ENCODE measurements at regions not wholly inside any gene's neighbourhood (a gene's known extent, or its start where the extent isn't known, plus 50 kb on each side); places are given as distances from the start of the nearest gene placed in this dataset.
"Not testable (repeated sequence)": the region's sequence is repeated elsewhere in the genome, so short reads cannot be mapped to it uniquely, and the experiment has no call there.

DNA sequence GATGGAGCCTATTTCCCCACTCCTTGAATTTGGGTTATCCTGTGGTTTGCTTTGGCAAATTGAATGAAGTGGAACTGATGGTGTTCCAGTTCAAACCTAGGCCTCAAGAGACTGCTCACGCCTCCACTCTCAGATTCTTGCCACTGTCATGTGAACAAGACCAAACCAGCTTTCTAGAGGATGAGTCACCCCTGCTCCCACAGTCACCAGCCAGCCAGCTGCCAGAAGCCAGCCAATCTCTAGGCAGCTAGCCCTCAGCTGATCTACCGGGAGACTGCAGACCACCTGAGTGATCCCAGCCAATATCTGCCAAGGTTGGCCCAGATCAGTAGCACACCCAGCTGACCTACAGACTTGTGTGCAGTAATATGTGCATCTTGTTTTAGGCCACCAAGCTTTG lies 300.6 kb downstream of the TMEM38B start:
- no peaks in the 10 kb centered on the region for H3K36me3 ChIP-seq (ENCODE audit: control insufficient read depth, insufficient read depth, low read length)
- no peaks in the 10 kb centered on the region for H3K9me3 ChIP-seq (ENCODE audit: control insufficient read depth in 2 of 2, low read length in 2 of 2)
- H3K4me1 ChIP-seq (ENCODE audit: control insufficient read depth, insufficient read depth, low read length, poor library complexity, severe bottlenecking), result no peaks in the 10 kb centered on the region
- H3K27me3 ChIP-seq (ENCODE audit: control insufficient read depth, insufficient read depth, low read length), result no peaks in the 10 kb centered on the region
- Mint-ChIP-seq H3K4me3 (no peak overlapping the region), H3K27me3 (no peaks in the 10 kb centered on the region), H3K9me3 (peaks cover 0 to 3% (median 0%) of the 10 kb centered on the region in 7 donors), H3K27ac (no peak overlapping the region), H3K36me3 (no peaks in the 10 kb centered on the region), H3K4me1 (no peaks in the 10 kb centered on the region)
- no peak overlapping the region for H3K27ac ChIP-seq (ENCODE audit: insufficient read depth, low read length, poor library complexity, severe bottlenecking)
- no peak for ATAC-seq (ENCODE audit: low read depth in 2 of 2)
- no peak for DNase-seq
- no peak overlapping the region for H3K4me3 ChIP-seq (ENCODE audit: low read depth, low read length)

DNA sequence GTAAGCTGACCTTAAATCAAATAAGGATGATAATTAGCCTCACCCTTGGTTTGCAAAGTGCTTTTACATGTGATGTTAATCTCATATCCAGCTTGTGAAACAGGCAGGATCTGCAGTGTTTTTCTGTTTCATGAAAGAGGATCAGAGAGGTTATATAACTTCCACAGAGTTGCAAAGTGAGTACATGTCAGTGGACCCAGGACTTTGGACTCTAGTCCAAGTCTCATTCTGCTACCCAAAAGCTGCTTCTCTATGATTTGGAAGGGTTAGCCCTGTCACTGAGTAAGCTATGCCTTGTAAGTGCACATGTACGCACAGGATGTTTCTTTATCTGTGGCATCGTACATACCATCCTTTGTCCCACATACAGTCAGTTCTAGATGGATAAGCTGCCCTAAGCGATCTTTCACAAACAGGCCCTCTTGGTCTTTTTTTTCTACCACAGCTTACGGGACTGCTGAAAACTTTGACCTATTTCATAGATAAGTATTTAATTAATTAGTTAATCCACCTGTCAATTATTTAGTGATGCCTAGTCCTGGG lies 322.9 kb downstream of the TMEM38B start:
- no peak overlapping the region for H3K27ac ChIP-seq (ENCODE audit: insufficient read depth, low read length, poor library complexity, severe bottlenecking)
- no peaks in the 10 kb centered on the region for H3K27me3 ChIP-seq (ENCODE audit: control insufficient read depth, insufficient read depth, low read length)
- H3K4me3 ChIP-seq (ENCODE audit: low read depth, low read length), result no peak overlapping the region
- H3K27ac Mint-ChIP-seq, result no peak overlapping the region
- H3K4me3 Mint-ChIP-seq, result no peak overlapping the region
- H3K36me3 ChIP-seq (ENCODE audit: control insufficient read depth, insufficient read depth, low read length), result no peaks in the 10 kb centered on the region
- peaks cover 0 to 7% (median 4%) of the 10 kb centered on the region in 7 donors for H3K9me3 Mint-ChIP-seq
- H3K9me3 ChIP-seq (ENCODE audit: control insufficient read depth in 2 of 2, low read length in 2 of 2), result no peaks in the 10 kb centered on the region
- H3K36me3 Mint-ChIP-seq, result no peaks in the 10 kb centered on the region
- ATAC-seq (ENCODE audit: low read depth in 2 of 2) (no peak), DNase-seq (no peak)
- H3K4me1 ChIP-seq (ENCODE audit: control insufficient read depth, insufficient read depth, low read length, poor library complexity, severe bottlenecking), result no peaks in the 10 kb centered on the region
- H3K4me1 Mint-ChIP-seq, result no peaks in the 10 kb centered on the region
- no peaks in the 10 kb centered on the region for H3K27me3 Mint-ChIP-seq

DNA sequence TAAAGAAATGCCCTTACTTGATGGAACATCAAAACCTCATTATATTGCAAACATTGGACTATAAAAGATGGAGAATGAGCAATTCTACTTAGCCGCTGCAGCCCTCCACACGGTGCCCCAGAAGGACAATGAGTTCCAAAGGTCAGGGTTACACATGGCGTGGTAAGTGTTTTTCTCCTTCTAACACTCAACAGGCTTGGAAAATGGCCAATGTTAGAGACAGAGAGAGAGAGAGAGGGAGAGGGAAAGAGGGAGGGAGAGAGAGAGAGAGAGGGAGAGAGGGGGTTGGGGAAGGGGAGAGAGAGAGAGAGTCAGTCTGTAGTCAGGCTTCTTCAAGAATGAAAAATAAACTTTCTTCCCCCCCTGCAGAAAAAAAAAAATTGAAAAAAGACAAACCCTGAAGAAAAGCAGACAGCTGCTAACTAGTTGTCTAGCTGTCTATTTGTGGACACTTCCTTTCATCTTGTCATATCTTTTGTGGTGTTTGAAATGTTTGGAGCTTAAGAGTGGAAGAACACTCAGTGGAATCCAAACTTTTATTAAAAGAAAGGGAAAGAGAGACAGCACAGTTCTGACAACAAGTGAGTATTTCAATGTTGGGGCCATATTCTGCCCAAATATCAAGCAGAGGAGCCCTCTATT lies 324.8 kb downstream of the TMEM38B start:
- Histone ChIP-seq H3K27me3 (ENCODE audit: control insufficient read depth, insufficient read depth, low read length) (no peaks in the 10 kb centered on the region), H3K4me1 (ENCODE audit: control insufficient read depth, insufficient read depth, low read length, poor library complexity, severe bottlenecking) (no peaks in the 10 kb centered on the region), H3K36me3 (ENCODE audit: control insufficient read depth, insufficient read depth, low read length) (no peaks in the 10 kb centered on the region), H3K27ac (ENCODE audit: insufficient read depth, low read length, poor library complexity, severe bottlenecking) (no peak overlapping the region), H3K9me3 (ENCODE audit: control insufficient read depth in 2 of 2, low read length in 2 of 2) (no peaks in the 10 kb centered on the region), H3K4me3 (ENCODE audit: low read depth, low read length) (no peak overlapping the region)
- Mint-ChIP-seq H3K9me3 (peaks cover 0 to 7% (median under 1%) of the 10 kb centered on the region in 7 donors), H3K36me3 (no peaks in the 10 kb centered on the region), H3K4me1 (no peaks in the 10 kb centered on the region), H3K4me3 (no peak overlapping the region), H3K27ac (no peak overlapping the region), H3K27me3 (no peaks in the 10 kb centered on the region)
- DNase-seq (no peak), ATAC-seq (ENCODE audit: low read depth in 2 of 2) (no peak)

DNA sequence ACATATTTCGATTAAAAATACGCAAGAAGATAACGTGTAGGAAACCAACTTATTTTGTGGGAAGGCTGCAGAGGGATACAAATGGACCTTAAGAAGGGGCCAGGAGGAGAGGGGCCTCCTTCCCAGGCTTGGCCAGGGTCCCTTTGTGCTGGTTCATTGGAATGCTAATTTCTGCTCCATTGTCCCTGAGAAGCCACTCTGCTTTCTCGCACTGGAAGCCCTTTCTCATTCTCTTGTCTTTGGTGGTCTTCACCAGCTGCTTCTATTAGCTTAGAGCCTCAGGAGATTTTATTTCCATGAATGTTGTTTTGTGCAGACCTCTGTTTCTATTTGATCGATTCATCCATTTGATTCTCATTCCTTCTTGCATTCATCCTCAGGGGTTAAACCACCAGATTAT lies 325.4 kb downstream of the TMEM38B start:
- Mint-ChIP-seq H3K9me3 (peaks cover 0 to 7% (median 0%) of the 10 kb centered on the region in 7 donors), H3K36me3 (no peaks in the 10 kb centered on the region), H3K27me3 (no peaks in the 10 kb centered on the region), H3K4me3 (no peak overlapping the region), H3K27ac (no peak overlapping the region), H3K4me1 (no peaks in the 10 kb centered on the region)
- Histone ChIP-seq H3K36me3 (ENCODE audit: control insufficient read depth, insufficient read depth, low read length) (no peaks in the 10 kb centered on the region), H3K27me3 (ENCODE audit: control insufficient read depth, insufficient read depth, low read length) (no peaks in the 10 kb centered on the region), H3K4me1 (ENCODE audit: control insufficient read depth, insufficient read depth, low read length, poor library complexity, severe bottlenecking) (no peaks in the 10 kb centered on the region), H3K27ac (ENCODE audit: insufficient read depth, low read length, poor library complexity, severe bottlenecking) (no peak overlapping the region), H3K4me3 (ENCODE audit: low read depth, low read length) (no peak overlapping the region), H3K9me3 (ENCODE audit: control insufficient read depth in 2 of 2, low read length in 2 of 2) (no peaks in the 10 kb centered on the region)
- DNase-seq (no peak), ATAC-seq (ENCODE audit: low read depth in 2 of 2) (no peak)

DNA sequence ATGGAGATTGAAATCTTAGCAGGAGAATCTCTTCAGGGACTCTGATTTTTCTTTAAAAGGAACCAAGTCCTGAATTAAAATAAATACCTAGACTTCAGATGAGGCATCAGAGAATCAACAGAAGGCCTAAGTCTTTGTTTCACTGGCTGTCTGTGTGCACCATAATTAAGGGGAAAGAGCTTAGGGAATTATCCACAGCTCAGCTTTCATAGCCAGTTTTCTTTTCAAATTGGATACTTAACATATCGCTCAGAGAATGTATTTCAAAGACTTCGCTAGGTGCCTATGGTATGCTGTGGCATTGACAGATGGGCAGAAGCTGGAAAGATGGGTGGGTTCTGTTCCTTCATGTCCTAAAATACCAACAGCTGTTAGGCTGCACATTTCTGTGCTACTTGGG lies 325.8 kb downstream of the TMEM38B start:
- H3K36me3 Mint-ChIP-seq, result no peaks in the 10 kb centered on the region
- peaks cover 0 to 7% (median 0%) of the 10 kb centered on the region in 7 donors for H3K9me3 Mint-ChIP-seq
- no peaks in the 10 kb centered on the region for H3K27me3 Mint-ChIP-seq
- no peak overlapping the region for H3K27ac Mint-ChIP-seq
- H3K4me3 Mint-ChIP-seq, result no peak overlapping the region
- no peaks in the 10 kb centered on the region for H3K27me3 ChIP-seq (ENCODE audit: control insufficient read depth, insufficient read depth, low read length)
- no peaks in the 10 kb centered on the region for H3K4me1 ChIP-seq (ENCODE audit: control insufficient read depth, insufficient read depth, low read length, poor library complexity, severe bottlenecking)
- H3K4me3 ChIP-seq (ENCODE audit: low read depth, low read length), result no peak overlapping the region
- ATAC-seq (ENCODE audit: low read depth in 2 of 2) (no peak), DNase-seq (no peak)
- no peak overlapping the region for H3K27ac ChIP-seq (ENCODE audit: insufficient read depth, low read length, poor library complexity, severe bottlenecking)
- no peaks in the 10 kb centered on the region for H3K4me1 Mint-ChIP-seq
- no peaks in the 10 kb centered on the region for H3K36me3 ChIP-seq (ENCODE audit: control insufficient read depth, insufficient read depth, low read length)
- no peaks in the 10 kb centered on the region for H3K9me3 ChIP-seq (ENCODE audit: control insufficient read depth in 2 of 2, low read length in 2 of 2)

DNA sequence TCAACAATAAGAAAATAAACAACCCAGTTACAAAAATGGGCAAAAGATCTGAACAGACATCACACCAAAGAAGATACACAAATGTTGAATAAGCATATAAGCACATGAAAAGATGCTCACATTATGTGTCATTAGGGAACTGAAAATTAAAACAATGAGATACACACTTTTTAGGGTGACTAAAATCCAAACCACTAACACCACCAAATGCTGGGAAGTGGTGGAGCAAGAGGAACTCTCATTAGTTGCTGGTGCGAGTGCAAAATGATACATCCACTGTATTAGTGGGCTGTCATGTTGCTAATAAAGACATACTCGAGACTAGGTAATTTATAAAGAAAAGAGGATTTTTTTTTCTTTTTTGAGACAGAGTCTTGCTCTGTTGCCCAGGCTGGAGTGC lies 329.1 kb downstream of the TMEM38B start:
- no peak for ATAC-seq (ENCODE audit: low read depth in 2 of 2)
- Histone ChIP-seq H3K27me3 (ENCODE audit: control insufficient read depth, insufficient read depth, low read length) (no peaks in the 10 kb centered on the region), H3K36me3 (ENCODE audit: control insufficient read depth, insufficient read depth, low read length) (no peaks in the 10 kb centered on the region), H3K27ac (ENCODE audit: insufficient read depth, low read length, poor library complexity, severe bottlenecking) (no peak overlapping the region), H3K4me1 (ENCODE audit: control insufficient read depth, insufficient read depth, low read length, poor library complexity, severe bottlenecking) (no peaks in the 10 kb centered on the region), H3K9me3 (ENCODE audit: control insufficient read depth in 2 of 2, low read length in 2 of 2) (no peaks in the 10 kb centered on the region), H3K4me3 (ENCODE audit: low read depth, low read length) (no peak overlapping the region)
- Mint-ChIP-seq H3K9me3 (peaks cover 0 to 2% (median 0%) of the 10 kb centered on the region in 7 donors), H3K4me3 (no peak overlapping the region), H3K36me3 (no peaks in the 10 kb centered on the region), H3K27ac (no peak overlapping the region), H3K4me1 (no peaks in the 10 kb centered on the region), H3K27me3 (no peaks in the 10 kb centered on the region)
- DNase-seq, result no peak

DNA sequence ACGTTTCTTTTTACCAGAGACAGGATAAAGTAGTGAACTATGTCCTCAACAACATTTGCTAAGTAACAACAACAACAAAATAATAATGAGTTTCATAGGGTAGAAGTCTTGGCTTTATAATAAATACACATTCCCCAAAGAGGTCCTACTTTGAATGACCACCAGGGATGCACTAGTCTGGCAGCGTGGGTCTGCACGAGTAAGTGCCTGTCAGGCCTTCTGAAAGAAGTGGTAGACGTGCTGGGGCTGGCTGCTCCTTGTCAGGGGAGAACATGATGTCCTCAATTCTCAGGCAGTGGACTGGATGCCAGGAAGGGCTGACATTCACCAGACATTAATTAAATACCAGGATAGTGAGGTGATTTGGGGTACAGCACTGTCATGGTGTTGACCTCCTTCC lies 331.1 kb downstream of the TMEM38B start:
- Mint-ChIP-seq H3K9me3 (peaks cover 0 to 3% (median 2%) of the 10 kb centered on the region in 7 donors), H3K27ac (no peak overlapping the region), H3K4me3 (no peak overlapping the region), H3K4me1 (no peaks in the 10 kb centered on the region), H3K36me3 (no peaks in the 10 kb centered on the region), H3K27me3 (no peaks in the 10 kb centered on the region)
- ATAC-seq (ENCODE audit: low read depth in 2 of 2) (no peak), DNase-seq (no peak)
- H3K27me3 ChIP-seq (ENCODE audit: control insufficient read depth, insufficient read depth, low read length), result no peaks in the 10 kb centered on the region
- H3K27ac ChIP-seq (ENCODE audit: insufficient read depth, low read length, poor library complexity, severe bottlenecking), result no peak overlapping the region
- H3K9me3 ChIP-seq (ENCODE audit: control insufficient read depth in 2 of 2, low read length in 2 of 2), result no peaks in the 10 kb centered on the region
- no peak overlapping the region for H3K4me3 ChIP-seq (ENCODE audit: low read depth, low read length)
- no peaks in the 10 kb centered on the region for H3K36me3 ChIP-seq (ENCODE audit: control insufficient read depth, insufficient read depth, low read length)
- H3K4me1 ChIP-seq (ENCODE audit: control insufficient read depth, insufficient read depth, low read length, poor library complexity, severe bottlenecking), result no peaks in the 10 kb centered on the region

DNA sequence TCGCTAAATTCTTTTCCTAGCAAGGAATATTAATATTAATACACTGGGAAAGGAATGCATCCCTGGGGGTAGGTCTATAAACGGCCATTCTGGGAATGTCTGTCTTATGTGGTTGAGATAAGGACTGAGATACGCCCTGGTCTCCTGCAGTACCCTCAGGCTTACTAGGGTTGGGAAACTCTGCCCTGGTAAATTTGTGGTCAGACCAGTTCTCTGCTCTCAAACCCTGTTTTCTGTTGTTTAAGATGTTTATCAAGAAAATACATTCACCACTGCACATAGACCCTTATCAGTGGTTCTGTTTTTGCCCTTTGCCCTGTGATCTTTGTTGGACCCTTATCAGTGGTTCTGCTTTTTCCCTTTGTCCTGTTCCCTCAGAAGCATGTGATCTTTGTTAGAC lies 335.8 kb downstream of the TMEM38B start:
- H3K9me3 ChIP-seq (ENCODE audit: control insufficient read depth in 2 of 2, low read length in 2 of 2); ATAC-seq (ENCODE audit: low read depth in 2 of 2); H3K27me3 ChIP-seq (ENCODE audit: control insufficient read depth, insufficient read depth, low read length); H3K36me3 ChIP-seq (ENCODE audit: control insufficient read depth, insufficient read depth, low read length); H3K27ac Mint-ChIP-seq; H3K4me1 ChIP-seq (ENCODE audit: control insufficient read depth, insufficient read depth, low read length, poor library complexity, severe bottlenecking); H3K27ac ChIP-seq (ENCODE audit: insufficient read depth, low read length, poor library complexity, severe bottlenecking); H3K4me3 Mint-ChIP-seq; H3K4me1 Mint-ChIP-seq; H3K36me3 Mint-ChIP-seq; DNase-seq; H3K27me3 Mint-ChIP-seq; H3K4me3 ChIP-seq (ENCODE audit: low read depth, low read length): not testable (repeated sequence)
- peaks cover 0 to 12% (median 5%) of the 10 kb centered on the region in 7 donors for H3K9me3 Mint-ChIP-seq
